Upper lobe of left lung (tissue), 4 donors: ENCODE measurements at regions not wholly inside any gene's neighbourhood (a gene's known extent, or its start where the extent isn't known, plus 50 kb on each side); places are given as distances from the start of the nearest gene placed in this dataset.

Experiments
- CTCF ChIP-seq, 6 experiments: fragments of 450-650 bp in 4 of 6; fragments of 200-600 bp in 2 of 6; sonication (generic) in 2 of 6; IDR thresholded peaks; one replicate each; pipeline ENCODE4 v1.5.1; 2016 to 2019; ENCODE audit warnings: antibody characterized with exemption in 6 of 6
- POLR2A ChIP-seq, 4 donors: fragments of 450-650 bp; IDR thresholded peaks; one replicate each; pipeline ENCODE4 v1.5.1; 2016 to 2017; ENCODE audit warnings: antibody characterized with exemption in 4 of 4, mild to moderate bottlenecking in 2 of 4
- POLR2AphosphoS5 ChIP-seq, 2 donors: sonication (generic); formaldehyde crosslinking; IDR thresholded peaks; one replicate each; pipeline ENCODE4 v1.5.1; 2017; ENCODE audit warnings: antibody characterized with exemption in 2 of 2

- TF ChIP-seq CTCF (IDR thresholded peaks at IDR 0.05) (no peak), POLR2A (IDR thresholded peaks at IDR 0.05) (no peak), POLR2AphosphoS5 (IDR thresholded peaks at IDR 0.05) (no peak)
Measured at GRCh38 chr6:105917038-105917695, 169.0 kb upstream of the PRDM1 start.
